ENCODE measurements at regions not wholly inside any gene's neighbourhood (a gene's known extent, or its start where the extent isn't known, plus 50 kb on each side); places are given as distances from the start of the nearest gene placed in this dataset.

- POLR2A ChIA-PET: no interaction called here
- TF ChIP-seq EZH2 (IDR thresholded peaks at IDR 0.05; ENCODE audit: borderline replicate concordance, insufficient read depth, low read depth, low read length, poor library complexity, severe bottlenecking): no peak
- no peak for TF ChIP-seq CTCF (IDR thresholded peaks at IDR 0.05)
These were observed 528.4 kb downstream of the PPARGC1A start for GRCh38 chr4:23361453-23361852.

GRCh38 chr4:23360718-23361117 is 529.1 kb downstream of the PPARGC1A start:
- intact Hi-C loops (cut with micrococcal nuclease): no loop called here
- no peak overlapping the region for H3K4me2 ChIP-seq (replicated peaks; ENCODE audit: low read depth, low read length, poor library complexity, severe bottlenecking)
- H3K4me3 ChIP-seq (ENCODE audit: control extremely low read depth in 1 of 5, extremely low read depth in 1 of 5, insufficient read depth in 1 of 5, low read depth in 2 of 5, low read length in 4 of 5): no peak overlapping the region
- ChIA-PET POLR2A (no interaction called here), CTCF (no interaction called here)
- H3K27me3 ChIP-seq (replicated peaks in 1 of 4; ENCODE audit: control extremely low read depth in 1 of 4, control insufficient read depth in 3 of 4, insufficient read depth in 4 of 4, low read length in 3 of 4): no peaks in the 10 kb centered on the region
- peaks cover 0 to 11% (median 0%) of the 10 kb centered on the region in 3 donors for H3K9me3 ChIP-seq (ENCODE audit: control extremely low read depth in 1 of 3, control insufficient read depth in 2 of 3, insufficient read depth in 1 of 3, low read length in 2 of 3)
- no peaks in the 10 kb centered on the region for H3K36me3 ChIP-seq (replicated peaks in 1 of 2; ENCODE audit: control extremely low read depth in 1 of 2, control insufficient read depth in 1 of 2, extremely low read depth in 1 of 2, insufficient read depth in 2 of 2, low read length in 1 of 2)
- no peak for DNase-seq
- no peaks in the 10 kb centered on the region for H4K20me1 ChIP-seq (ENCODE audit: control insufficient read depth, insufficient read depth, low read length, poor library complexity, severe bottlenecking)
- Mint-ChIP-seq H3K4me3 (no peak overlapping the region), H3K27ac (no peak overlapping the region), H3K4me1 (no peaks in the 10 kb centered on the region), H3K9me3 (ENCODE audit: insufficient read depth) (no peaks in the 10 kb centered on the region), H3K27me3 (no peaks in the 10 kb centered on the region)
- TF ChIP-seq CTCF (IDR thresholded peaks at IDR 0.05): no peak
- no peak for TF ChIP-seq EZH2 (IDR thresholded peaks at IDR 0.05; ENCODE audit: borderline replicate concordance, insufficient read depth, low read depth, low read length, poor library complexity, severe bottlenecking)
- H3K9ac ChIP-seq (ENCODE audit: low read length): no peak overlapping the region
- no peak overlapping the region for H3K27ac ChIP-seq (ENCODE audit: low read length in 2 of 2)
- no peak for ATAC-seq (ENCODE audit: low read depth)
- 64% methylated on average over 1 of the region's 1 CpG for WGBS (ENCODE audit: insufficient coverage)
- no peaks in the 10 kb centered on the region for H3K4me1 ChIP-seq (ENCODE audit: control insufficient read depth in 2 of 2, insufficient read depth in 2 of 2, low read length in 2 of 2)
- H3K79me2 ChIP-seq (ENCODE audit: control insufficient read depth, insufficient read depth, low read length): no peaks in the 10 kb centered on the region
- H2AFZ ChIP-seq (ENCODE audit: insufficient read depth, low read depth, low read length, poor library complexity, severe bottlenecking): no peak overlapping the region

More at GRCh38 chr4:23361453-23361852, 528.4 kb downstream of the PPARGC1A start:
- peaks cover 0 to 11% (median 0%) of the 10 kb centered on the region in 3 donors for H3K9me3 ChIP-seq (ENCODE audit: control extremely low read depth in 1 of 3, control insufficient read depth in 2 of 3, insufficient read depth in 1 of 3, low read length in 2 of 3)
- Mint-ChIP-seq H3K4me3 (no peak overlapping the region), H3K9me3 (ENCODE audit: insufficient read depth) (no peaks in the 10 kb centered on the region), H3K27me3 (no peaks in the 10 kb centered on the region), H3K27ac (no peak overlapping the region), H3K4me1 (no peaks in the 10 kb centered on the region)
- no peak overlapping the region for H3K4me2 ChIP-seq (replicated peaks; ENCODE audit: low read depth, low read length, poor library complexity, severe bottlenecking)
- no peaks in the 10 kb centered on the region for H3K4me1 ChIP-seq (ENCODE audit: control insufficient read depth in 2 of 2, insufficient read depth in 2 of 2, low read length in 2 of 2)
- DNase-seq (no peak), ATAC-seq (ENCODE audit: low read depth) (no peak)
- H3K79me2 ChIP-seq (ENCODE audit: control insufficient read depth, insufficient read depth, low read length): no peaks in the 10 kb centered on the region
- no peak overlapping the region for H3K27ac ChIP-seq (ENCODE audit: low read length in 2 of 2)
- intact Hi-C loops (cut with micrococcal nuclease): no loop called here
- 91% methylated on average over 8 of the region's 9 CpGs for WGBS (ENCODE audit: insufficient coverage)
- no peak overlapping the region for H3K4me3 ChIP-seq (ENCODE audit: control extremely low read depth in 1 of 5, extremely low read depth in 1 of 5, insufficient read depth in 1 of 5, low read depth in 2 of 5, low read length in 4 of 5)
- H3K36me3 ChIP-seq (replicated peaks in 1 of 2; ENCODE audit: control extremely low read depth in 1 of 2, control insufficient read depth in 1 of 2, extremely low read depth in 1 of 2, insufficient read depth in 2 of 2, low read length in 1 of 2): no peaks in the 10 kb centered on the region
- CTCF ChIA-PET: no interaction called here
- H2AFZ ChIP-seq (ENCODE audit: insufficient read depth, low read depth, low read length, poor library complexity, severe bottlenecking): no peak overlapping the region
- no peak overlapping the region for H3K9ac ChIP-seq (ENCODE audit: low read length)
- no peaks in the 10 kb centered on the region for H4K20me1 ChIP-seq (ENCODE audit: control insufficient read depth, insufficient read depth, low read length, poor library complexity, severe bottlenecking)
- H3K27me3 ChIP-seq (replicated peaks in 1 of 4; ENCODE audit: control extremely low read depth in 1 of 4, control insufficient read depth in 3 of 4, insufficient read depth in 4 of 4, low read length in 3 of 4): no peaks in the 10 kb centered on the region
